IMR-90 (cell line): ENCODE measurements at regions not wholly inside any gene's neighbourhood (a gene's known extent, or its start where the extent isn't known, plus 50 kb on each side); places are given as distances from the start of the nearest gene placed in this dataset.

ENCODE experiments used
- ATAC-seq: fragments of 200-7000 bp; cut with Tn5 transposase; 2 replicates; pipeline ENCODE4 v1.9.1; 2020; ENCODE audit warnings: low read depth, mild to moderate bottlenecking, moderate library complexity
- BruUV-seq: library from RNA; stranded (reverse); fragments of 400-500 nt; replicated peaks from 2 replicates; lab custom pipeline; 2021; lab: Mats Ljungman, UMichigan
- CTCF ChIA-PET: fragments of 300-600 bp; formaldehyde crosslinking; extraction: SDS; loops from one replicate; lab custom pipeline; 2021; ENCODE audit warnings: antibody characterized with exemption; lab: Yijun Ruan, JAX
- POLR2A ChIA-PET: fragments of 300-600 bp; sonication (Branson Sonifier 250); formaldehyde crosslinking; loops from one replicate; lab custom pipeline; 2022; ENCODE audit warnings: antibody characterized with exemption; ENCODE audit not compliant: unreplicated experiment; lab: Charles Lee
- DNase-seq: peaks from one replicate; pipeline ENCODE4 v3.0.0; 2013
- H2AFZ ChIP-seq: replicated peaks from 2 replicates; pipeline ENCODE3; 2013; ENCODE audit warnings: low read length, mild to moderate bottlenecking; ENCODE audit not compliant: poor library complexity
- H2AK5ac ChIP-seq: 2 replicates; pipeline ENCODE4 v1.6.1; 2013; ENCODE audit warnings: low read depth, low read length, inconsistent platforms
- H2AK9ac ChIP-seq: replicated peaks from 2 replicates; pipeline ENCODE3; 2013; ENCODE audit warnings: mild to moderate bottlenecking, low read depth, low read length, moderate library complexity; ENCODE audit not compliant: poor library complexity
- H2BK120ac ChIP-seq: 2 replicates; pipeline ENCODE4 v1.6.1; 2013; ENCODE audit warnings: low read depth, low read length, inconsistent platforms
- H2BK15ac ChIP-seq: 3 replicates; pipeline ENCODE4 v1.6.1; 2013; ENCODE audit warnings: low read depth, low read length, inconsistent platforms
- H2BK20ac ChIP-seq: 2 replicates; pipeline ENCODE4 v1.6.1; 2013; ENCODE audit warnings: low read depth, mild to moderate bottlenecking, inconsistent platforms, low read length, moderate library complexity
- H2BK5ac ChIP-seq: 2 replicates; pipeline ENCODE4 v1.6.1; 2013; ENCODE audit warnings: mild to moderate bottlenecking, low read depth, low read length, inconsistent platforms; ENCODE audit not compliant: poor library complexity, severe bottlenecking
- H3K14ac ChIP-seq: replicated peaks from 2 replicates; pipeline ENCODE4 v1.6.1; 2013; ENCODE audit warnings: low read depth, low read length, inconsistent platforms
- H3K18ac ChIP-seq: 2 replicates; pipeline ENCODE4 v1.6.1; 2013; ENCODE audit warnings: low read depth, low read length, control low read depth
- H3K23ac ChIP-seq: 2 replicates; pipeline ENCODE4 v1.6.1; 2013; ENCODE audit warnings: low read depth, low read length, inconsistent platforms
- H3K27ac ChIP-seq: 2 replicates; pipeline ENCODE4 v1.5.1; 2013; ENCODE audit warnings: mild to moderate bottlenecking, control low read depth, low read length; ENCODE audit not compliant: insufficient read depth
- H3K27me3 ChIP-seq: 2 replicates; pipeline ENCODE4 v1.6.1; 2013; ENCODE audit warnings: low read length; ENCODE audit not compliant: control insufficient read depth, insufficient read depth
- H3K36me3 ChIP-seq: 2 replicates; pipeline ENCODE4 v1.6.1; 2013; ENCODE audit warnings: low read length, mixed read lengths; ENCODE audit not compliant: control insufficient read depth, insufficient read depth
- H3K4ac ChIP-seq: 2 replicates; pipeline ENCODE4 v1.6.1; 2013; ENCODE audit warnings: low read depth, low read length, inconsistent platforms
- H3K4me1 ChIP-seq: 2 replicates; pipeline ENCODE4 v1.6.1; 2013; ENCODE audit warnings: low read length, mixed read lengths; ENCODE audit not compliant: control insufficient read depth, insufficient read depth
- H3K4me2 ChIP-seq: 2 replicates; pipeline ENCODE4 v1.6.1; 2013; ENCODE audit warnings: low read depth, mild to moderate bottlenecking, control low read depth, low read length, moderate library complexity
- H3K4me3 ChIP-seq: 2 replicates; pipeline ENCODE4 v1.5.1; 2013; ENCODE audit warnings: low read depth, mild to moderate bottlenecking, control low read depth, low read length, moderate library complexity; ENCODE audit not compliant: insufficient read depth
- H3K56ac ChIP-seq: 2 replicates; pipeline ENCODE4 v1.6.1; 2013; ENCODE audit warnings: low read length, inconsistent platforms; ENCODE audit not compliant: insufficient read depth; ENCODE audit errors: extremely low read depth
- H3K79me1 ChIP-seq, 2 experiments: 2 replicates each; pipeline ENCODE4 v1.6.1; 2013; ENCODE audit warnings: low read length in 2 of 2, inconsistent platforms in 1 of 2, low read depth in 1 of 2
- H3K9ac ChIP-seq: 2 replicates; pipeline ENCODE4 v1.6.1; 2013; ENCODE audit warnings: low read depth, low read length, control low read depth
- H3K9me1 ChIP-seq: 2 replicates; pipeline ENCODE4 v1.6.1; 2013; ENCODE audit warnings: low read length, inconsistent platforms; ENCODE audit not compliant: insufficient read depth
- H3K9me3 ChIP-seq: 2 replicates; pipeline ENCODE4 v1.6.1; 2013; ENCODE audit warnings: low read length; ENCODE audit not compliant: control insufficient read depth, insufficient read depth
- H4K20me1 ChIP-seq: 2 replicates; pipeline ENCODE4 v1.6.1; 2013; ENCODE audit warnings: low read length, inconsistent platforms; ENCODE audit not compliant: insufficient read depth
- H4K5ac ChIP-seq: 2 replicates; pipeline ENCODE4 v1.6.1; 2013; ENCODE audit warnings: mild to moderate bottlenecking, low read depth, low read length, control low read depth
- H4K8ac ChIP-seq, 2 experiments: 2 replicates each; pipeline ENCODE4 v1.6.1; 2013; ENCODE audit warnings: low read depth in 2 of 2, low read length in 2 of 2, control low read depth in 1 of 2, inconsistent platforms in 1 of 2
- H4K91ac ChIP-seq: 2 replicates; pipeline ENCODE4 v1.6.1; 2013; ENCODE audit warnings: low read depth, low read length, inconsistent platforms; ENCODE audit not compliant: insufficient read depth
- BHLHE40 ChIP-seq: fragments of 150-350 bp; IDR thresholded peaks from 2 replicates; pipeline ENCODE4 v1.6.1; 2016; ENCODE audit warnings: mild to moderate bottlenecking, low read depth, low read length
- CEBPB ChIP-seq: IDR thresholded peaks from 2 replicates; pipeline ENCODE4 v1.6.1; 2012; ENCODE audit warnings: low read depth, low read length, improper control_type of control experiment
- CHD1 ChIP-seq: IDR thresholded peaks from 2 replicates; pipeline ENCODE4 v1.6.1; 2012; ENCODE audit warnings: low read depth, low read length, improper control_type of control experiment
- FOS ChIP-seq: fragments of 150-350 bp; IDR thresholded peaks from 2 replicates; pipeline ENCODE4 v1.6.1; 2016; ENCODE audit warnings: low read depth, low read length
- MAFK ChIP-seq: IDR thresholded peaks from 2 replicates; pipeline ENCODE4 v1.6.1; 2012; ENCODE audit warnings: low read depth, low read length, improper control_type of control experiment
- NFE2L2 ChIP-seq: fragments of 150-350 bp; IDR thresholded peaks from 2 replicates; pipeline ENCODE4 v1.6.1; 2016; ENCODE audit warnings: low read depth, mild to moderate bottlenecking, low read length
- SMC3 ChIP-seq: fragments of 150-350 bp; IDR thresholded peaks from 2 replicates; pipeline ENCODE4 v1.6.1; 2016; ENCODE audit warnings: low read depth, mild to moderate bottlenecking, antibody characterized with exemption, low read length, moderate library complexity
- USF2 ChIP-seq: fragments of 150-350 bp; IDR thresholded peaks from 2 replicates; pipeline ENCODE4 v1.6.1; 2017; ENCODE audit warnings: mild to moderate bottlenecking, antibody characterized with exemption, low read length, low read depth
- WGBS, 2 experiments: methylation state at CpG; one replicate each; pipeline versions ENCODE4 v1.1.5 to v1.1.7; 2013; ENCODE audit warnings: missing lambda C conversion rate in 2 of 2; ENCODE audit not compliant: insufficient read length in 1 of 2; ENCODE audit errors: extremely low coverage in 2 of 2; 5-methylcytosine and 5-hydroxymethylcytosine counted together
- dilution Hi-C: fragments of 300-500 bp; cut with HindIII; formaldehyde crosslinking; loops from one replicate; pipeline ENCODE4 v1.14.3; 2018; ENCODE audit warnings: low sequenced_read_pairs; ENCODE audit not compliant: unreplicated experiment
- in situ Hi-C: fragments of 300-500 bp; cut with MboI; formaldehyde crosslinking; loops from 3 replicates; pipeline ENCODE4 v1.14.3; 2019; ENCODE audit warnings: low sequenced_read_pairs, inconsistent platforms, mixed read lengths
- intact Hi-C: fragments of 100-400 bp; cut with micrococcal nuclease; formaldehyde crosslinking; loops from 2 replicates; pipeline ENCODE4 v1.10.0; 2022
- TF ChIP-seq, protein P1 (sequence below): fragments of 150-350 bp; IDR thresholded peaks from 2 replicates; pipeline ENCODE4 v1.6.1; 2016; ENCODE audit warnings: low read depth, mild to moderate bottlenecking, low read length, moderate library complexity, borderline replicate concordance
- TF ChIP-seq, protein P2 (sequence below): conservative IDR thresholded peaks from 2 replicates; pipeline ENCODE4 v1.5.1; 2012; ENCODE audit warnings: mild to moderate bottlenecking, low read depth, low read length, improper control_type of control experiment

- ChIA-PET CTCF (interaction anchor here (0.7 kb wide), 1 partner anchor 20 kb away, joined by 4 read pairs; no protein-coding TSS in a partner anchor), POLR2A (no interaction called here)
- Histone ChIP-seq H3K27ac (no peak overlapping the region), H2AFZ (peak overlapping the region; percentile 49), H3K9me1 (no peaks in the 10 kb centered on the region), H3K27me3 (peaks cover 11% of the 10 kb centered on the region), H3K4ac (no peak overlapping the region), H3K18ac (no peak overlapping the region), H4K91ac (no peak overlapping the region), H2BK15ac (no peak overlapping the region), H4K8ac (no peak overlapping the region), H3K56ac (no peak overlapping the region), H3K4me3 (no peak overlapping the region), H3K4me2 (no peak overlapping the region), H3K23ac (no peak overlapping the region), H2BK20ac (no peak overlapping the region), H3K9ac (no peak overlapping the region), H3K4me1 (no peaks in the 10 kb centered on the region; the same call in 1 of the 2 replicates), H3K9me3 (peaks cover 3% of the 10 kb centered on the region), H2BK120ac (no peak overlapping the region), H3K14ac (no peak overlapping the region), H3K36me3 (no peaks in the 10 kb centered on the region), H4K20me1 (no peaks in the 10 kb centered on the region), H2AK9ac (no peak overlapping the region), H4K5ac (no peak overlapping the region), H2AK5ac (no peak overlapping the region), H2BK5ac (no peak overlapping the region), H3K79me1 (no peaks in the 10 kb centered on the region)
- TF ChIP-seq, protein P1, sequence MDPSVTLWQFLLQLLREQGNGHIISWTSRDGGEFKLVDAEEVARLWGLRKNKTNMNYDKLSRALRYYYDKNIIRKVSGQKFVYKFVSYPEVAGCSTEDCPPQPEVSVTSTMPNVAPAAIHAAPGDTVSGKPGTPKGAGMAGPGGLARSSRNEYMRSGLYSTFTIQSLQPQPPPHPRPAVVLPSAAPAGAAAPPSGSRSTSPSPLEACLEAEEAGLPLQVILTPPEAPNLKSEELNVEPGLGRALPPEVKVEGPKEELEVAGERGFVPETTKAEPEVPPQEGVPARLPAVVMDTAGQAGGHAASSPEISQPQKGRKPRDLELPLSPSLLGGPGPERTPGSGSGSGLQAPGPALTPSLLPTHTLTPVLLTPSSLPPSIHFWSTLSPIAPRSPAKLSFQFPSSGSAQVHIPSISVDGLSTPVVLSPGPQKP: no peak
- TF ChIP-seq MAFK (no peak), NFE2L2 (no peak), FOS (no peak), BHLHE40 (no peak), CHD1 (no peak), USF2 (no peak), CEBPB (no peak), SMC3 (no peak)
- TF ChIP-seq, protein P2, sequence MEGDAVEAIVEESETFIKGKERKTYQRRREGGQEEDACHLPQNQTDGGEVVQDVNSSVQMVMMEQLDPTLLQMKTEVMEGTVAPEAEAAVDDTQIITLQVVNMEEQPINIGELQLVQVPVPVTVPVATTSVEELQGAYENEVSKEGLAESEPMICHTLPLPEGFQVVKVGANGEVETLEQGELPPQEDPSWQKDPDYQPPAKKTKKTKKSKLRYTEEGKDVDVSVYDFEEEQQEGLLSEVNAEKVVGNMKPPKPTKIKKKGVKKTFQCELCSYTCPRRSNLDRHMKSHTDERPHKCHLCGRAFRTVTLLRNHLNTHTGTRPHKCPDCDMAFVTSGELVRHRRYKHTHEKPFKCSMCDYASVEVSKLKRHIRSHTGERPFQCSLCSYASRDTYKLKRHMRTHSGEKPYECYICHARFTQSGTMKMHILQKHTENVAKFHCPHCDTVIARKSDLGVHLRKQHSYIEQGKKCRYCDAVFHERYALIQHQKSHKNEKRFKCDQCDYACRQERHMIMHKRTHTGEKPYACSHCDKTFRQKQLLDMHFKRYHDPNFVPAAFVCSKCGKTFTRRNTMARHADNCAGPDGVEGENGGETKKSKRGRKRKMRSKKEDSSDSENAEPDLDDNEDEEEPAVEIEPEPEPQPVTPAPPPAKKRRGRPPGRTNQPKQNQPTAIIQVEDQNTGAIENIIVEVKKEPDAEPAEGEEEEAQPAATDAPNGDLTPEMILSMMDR: no peak
- no peak for DNase-seq
- no TSS peak for BruUV-seq
- in situ Hi-C loops: no loop called here
- intact Hi-C loops: no loop called here
- 51% methylated on average over 7 of the region's 13 CpGs; no CpG with 5 or more reads in 1 of the 2 experiments for WGBS, 2 experiments
- dilution Hi-C loops: no loop called here
- ATAC-seq: no peak; the same call in 1 of the 2 replicates
Observed at GRCh38 chr22:27662359-27663301, 138.9 kb downstream of the MN1 start.
